Upper lobe of left lung (tissue), 4 donors: ENCODE measurements at regions not wholly inside any gene's neighbourhood (a gene's known extent, or its start where the extent isn't known, plus 50 kb on each side); places are given as distances from the start of the nearest gene placed in this dataset.

Experiments used
- CTCF ChIP-seq, 6 experiments: fragments of 450-650 bp in 4 of 6; fragments of 200-600 bp in 2 of 6; sonication (generic) in 2 of 6; IDR thresholded peaks; one replicate each; pipeline ENCODE4 v1.5.1; 2016 to 2019; ENCODE audit warnings: antibody characterized with exemption in 6 of 6
- POLR2AphosphoS5 ChIP-seq, 2 donors: sonication (generic); formaldehyde crosslinking; IDR thresholded peaks; one replicate each; pipeline ENCODE4 v1.5.1; 2017; ENCODE audit warnings: antibody characterized with exemption in 2 of 2

GRCh38 chr4:56195025-56195424 lies 192.3 kb downstream of the AASDH start:
- TF ChIP-seq CTCF (IDR thresholded peaks at IDR 0.05) = no peak
- no peak for TF ChIP-seq POLR2AphosphoS5 (IDR thresholded peaks at IDR 0.05)
